ENCODE measurements at regions not wholly inside any gene's neighbourhood (a gene's known extent, or its start where the extent isn't known, plus 50 kb on each side); places are given as distances from the start of the nearest gene placed in this dataset.

- DNase-seq (ENCODE audit: low read depth): no peak
Observed at GRCh38 chr3:141418751-141419150, 50.4 kb downstream of the ZBTB38 start.

DNA sequence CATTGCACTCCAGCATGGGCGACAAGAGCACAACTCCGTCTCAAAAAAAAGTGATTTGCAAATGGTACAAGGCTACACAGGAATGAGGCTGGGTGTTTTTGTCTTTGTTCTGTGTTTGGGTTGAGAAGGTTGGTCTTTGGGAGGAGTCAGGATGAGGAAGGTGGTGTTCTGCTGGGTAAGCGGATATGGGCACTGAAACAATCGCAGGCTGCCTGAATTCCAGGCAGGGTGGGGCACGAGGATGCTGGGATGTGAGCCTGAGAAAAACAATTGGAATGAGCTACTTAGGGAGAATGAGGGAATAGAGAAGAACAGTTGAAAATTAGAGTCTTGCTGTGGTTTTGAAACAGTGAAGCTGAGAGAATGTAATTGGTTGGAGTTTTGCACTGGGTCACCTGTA, 51.6 kb downstream of the ZBTB38 start:
- no peak for DNase-seq (ENCODE audit: low read depth)

DNA sequence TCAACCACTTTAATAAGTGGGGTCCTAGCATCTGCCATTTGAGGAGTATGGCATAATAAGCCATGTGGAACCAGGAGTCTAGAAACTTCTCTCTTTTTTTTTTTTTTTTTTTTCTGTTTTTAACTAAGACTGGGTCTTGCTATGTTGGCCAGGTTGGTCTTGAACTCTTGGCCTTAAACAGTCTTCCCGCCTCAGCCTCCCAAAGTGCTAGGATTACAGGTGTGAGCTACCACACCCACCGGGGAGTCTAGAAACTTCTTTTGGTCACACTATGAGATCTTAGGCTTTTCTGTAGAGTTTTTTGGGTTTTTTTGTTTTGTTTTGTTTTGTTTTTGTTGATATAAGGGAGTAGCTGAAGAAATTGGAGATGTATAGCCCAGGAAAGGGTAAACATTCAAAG, 52.9 kb downstream of the ZBTB38 start:
- DNase-seq (ENCODE audit: low read depth): no peak

GRCh38 chr3:141421639-141422319, 53.5 kb downstream of the ZBTB38 start:
- DNase-seq (ENCODE audit: low read depth): no peak

DNA sequence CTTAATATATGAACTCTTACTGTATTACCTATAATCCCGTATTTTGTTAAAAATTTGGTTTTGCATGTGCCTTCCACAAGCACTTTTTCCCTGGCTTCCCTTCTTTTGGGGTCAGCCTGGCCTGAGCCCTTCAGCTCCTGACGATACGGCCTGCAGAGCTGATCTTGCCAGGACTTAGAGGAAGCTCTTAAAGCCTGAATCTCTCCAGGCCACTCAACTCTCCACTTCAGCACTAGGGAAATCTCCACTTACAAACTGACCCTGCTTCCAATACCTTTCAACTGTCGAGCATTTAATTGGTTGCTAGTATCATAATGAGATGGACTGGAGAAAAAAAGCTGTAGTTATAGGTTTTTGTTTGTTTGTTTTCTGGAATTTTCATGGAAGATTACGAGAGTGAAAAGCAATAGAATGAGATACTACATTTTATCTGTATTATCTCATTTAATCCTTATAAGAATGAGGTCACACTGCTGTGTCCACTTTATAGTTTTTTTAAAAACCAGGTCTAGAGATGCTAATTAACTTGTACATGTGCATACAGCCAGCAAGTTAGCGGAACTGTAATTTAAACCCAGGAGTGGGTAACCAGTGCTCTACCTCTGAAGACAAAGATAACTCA, 54.8 kb downstream of the ZBTB38 start:
- no peak for DNase-seq (ENCODE audit: low read depth)

GRCh38 chr3:141425523-141426233, 57.4 kb downstream of the ZBTB38 start:
- no peak for DNase-seq (ENCODE audit: low read depth)

GRCh38 chr3:141426404-141427034, 58.2 kb downstream of the ZBTB38 start:
- DNase-seq (ENCODE audit: low read depth): peak; percentile 46

- DNase-seq (ENCODE audit: low read depth): no peak
Observed at GRCh38 chr3:141427764-141428163, 59.1 kb upstream of the RASA2 start.

DNA sequence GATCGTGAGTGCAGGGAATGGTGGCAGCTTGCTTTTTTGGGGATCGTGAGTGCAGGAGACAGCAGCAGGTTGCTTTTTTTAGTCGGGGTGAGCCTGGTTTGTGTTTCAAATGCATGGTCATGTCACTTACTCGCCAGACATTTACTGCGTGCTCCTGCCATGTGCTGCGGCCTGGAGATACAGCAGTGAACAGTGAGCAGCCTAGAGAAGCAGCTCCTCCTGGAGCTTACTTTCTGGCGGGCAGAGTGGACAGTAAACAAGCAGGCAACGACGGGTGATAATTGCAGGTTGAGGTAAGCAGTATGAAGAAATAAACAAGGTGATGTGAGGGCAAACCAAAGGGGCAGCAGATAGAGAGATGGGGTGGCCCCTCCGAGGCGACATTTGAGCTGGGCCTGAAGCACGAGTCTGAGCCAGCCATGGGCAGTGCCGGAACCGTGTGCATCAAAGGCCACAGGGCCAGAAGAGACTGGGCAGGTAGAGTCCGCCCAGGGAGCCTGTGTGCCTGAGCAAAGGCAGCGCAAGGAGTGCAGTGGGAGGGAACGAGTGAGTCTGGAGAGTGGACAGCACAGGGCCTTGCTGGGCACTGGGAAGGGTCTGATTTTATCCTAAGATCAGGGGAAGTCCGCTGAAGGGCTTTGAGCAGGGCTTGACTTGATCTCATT, 57.3 kb upstream of the RASA2 start:
- DNase-seq (ENCODE audit: low read depth): no peak

GRCh38 chr3:141430316-141430715, 56.5 kb upstream of the RASA2 start:
- no peak for DNase-seq (ENCODE audit: low read depth)

DNA sequence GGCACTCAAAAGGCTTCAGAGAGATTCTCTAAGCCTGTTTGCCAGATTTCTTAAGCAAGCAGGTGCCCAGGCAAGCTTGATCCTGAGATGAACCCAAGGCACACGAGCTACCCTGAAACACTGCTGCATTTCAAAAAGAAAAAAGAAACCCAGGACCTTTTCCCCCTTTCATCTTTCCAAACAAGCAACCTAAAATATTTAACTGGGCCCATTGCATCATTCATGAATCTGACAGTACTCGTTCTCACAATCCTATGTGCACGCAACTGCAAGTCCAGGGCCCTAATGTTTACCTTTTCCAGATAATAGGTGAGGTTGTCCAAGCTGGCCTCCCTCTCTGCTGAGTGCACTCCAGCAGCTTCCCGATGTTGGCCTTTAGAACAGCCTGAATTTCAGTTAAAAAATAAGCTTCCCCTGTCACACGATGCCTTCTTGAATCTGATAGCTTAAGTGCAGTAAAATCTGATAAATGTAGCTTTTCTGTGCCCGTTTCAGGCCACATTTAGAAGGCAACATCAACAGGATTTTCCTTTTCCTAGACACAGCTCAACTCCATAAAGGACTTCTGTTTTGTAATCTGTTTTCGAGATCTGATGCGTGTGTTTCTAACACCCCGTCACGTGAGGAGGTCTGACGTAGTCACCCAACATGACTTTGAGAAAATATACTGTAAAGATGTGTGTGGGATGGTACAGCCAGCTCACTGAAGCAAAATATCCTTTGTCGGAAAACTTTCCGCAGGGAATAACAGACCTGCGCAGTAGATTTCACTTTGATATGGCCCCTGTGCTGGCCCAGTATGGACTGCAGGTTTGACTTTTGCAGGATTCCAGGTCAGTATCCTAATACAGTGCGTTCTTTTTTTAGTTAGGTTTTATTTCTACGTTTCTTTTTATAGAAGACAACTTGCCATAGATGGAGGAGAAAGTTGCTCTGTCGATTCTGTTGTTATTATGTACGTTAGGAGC, 55.1 kb upstream of the RASA2 start:
- no peak for DNase-seq (ENCODE audit: low read depth)

GRCh38 chr3:141432904-141433303, 53.9 kb upstream of the RASA2 start:
- DNase-seq (ENCODE audit: low read depth): no peak

DNA sequence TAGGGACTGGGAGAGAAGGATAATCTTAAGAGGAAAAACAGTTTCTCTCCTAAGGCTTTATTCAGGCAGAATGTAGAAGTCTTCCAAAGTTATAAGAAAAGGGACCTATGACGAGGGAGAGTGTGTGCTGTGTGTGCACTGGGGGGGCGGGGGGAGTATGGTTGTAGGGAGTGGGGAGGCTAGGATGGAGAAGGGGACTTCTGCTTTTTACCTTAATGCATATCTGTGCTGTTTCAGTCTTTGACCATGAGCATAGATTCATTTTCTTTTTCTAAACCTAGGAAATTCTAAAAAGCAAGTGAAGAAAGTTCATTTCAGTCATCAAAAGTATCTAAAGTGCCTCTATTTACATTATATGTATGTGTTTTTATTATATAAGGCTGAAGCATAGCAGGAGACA, 52.6 kb upstream of the RASA2 start:
- no peak for DNase-seq (ENCODE audit: low read depth)

DNA sequence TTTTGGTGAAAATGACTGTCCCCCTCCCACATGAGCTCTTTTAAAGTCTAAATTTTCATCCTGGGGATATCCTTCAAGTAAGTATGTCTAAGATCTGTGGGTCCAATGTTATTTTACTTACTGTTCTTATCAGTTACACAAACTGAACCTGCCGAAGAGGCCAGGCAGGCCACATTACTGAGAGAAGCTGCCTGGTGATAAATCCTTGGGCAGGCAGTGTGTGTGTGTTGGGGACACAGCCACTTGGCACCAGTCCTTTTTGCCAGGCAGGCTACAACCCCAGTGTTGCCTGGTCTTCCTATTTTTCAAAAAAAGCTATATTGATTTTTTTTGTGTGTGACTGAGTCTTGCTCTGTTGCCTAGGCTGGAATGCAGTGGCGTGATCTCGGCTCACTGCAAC, 50.6 kb upstream of the RASA2 start:
- DNase-seq (ENCODE audit: low read depth): no peak
